ENCODE measurements at regions not wholly inside any gene's neighbourhood (a gene's known extent, or its start where the extent isn't known, plus 50 kb on each side); places are given as distances from the start of the nearest gene placed in this dataset.

- no peaks in the 10 kb centered on the region for H3K27me3 Mint-ChIP-seq (ENCODE audit: low read depth)
- no peak for DNase-seq (ENCODE audit: low spot score)
- H3K27ac Mint-ChIP-seq (ENCODE audit: unreplicated experiment): peak overlapping the region; percentile 50
- TF ChIP-seq CTCF (IDR thresholded peaks at IDR 0.05): no peak
- no peaks in the 10 kb centered on the region for H3K9me3 Mint-ChIP-seq (ENCODE audit: low read depth)
- no peak overlapping the region for H3K4me3 Mint-ChIP-seq (ENCODE audit: unreplicated experiment)
- H3K4me1 Mint-ChIP-seq (ENCODE audit: low read depth): peaks cover 51% of the 10 kb centered on the region
- H3K36me3 Mint-ChIP-seq (ENCODE audit: low read depth): no peaks in the 10 kb centered on the region
Observed at GRCh38 chr18:43663159-43663558, 385.9 kb upstream of the SYT4 start.

GRCh38 chr18:43664487-43665008 is 387.3 kb upstream of the SYT4 start:
- Mint-ChIP-seq H3K36me3 (ENCODE audit: low read depth) (no peaks in the 10 kb centered on the region), H3K9me3 (ENCODE audit: low read depth) (no peaks in the 10 kb centered on the region), H3K4me3 (ENCODE audit: unreplicated experiment) (no peak overlapping the region), H3K4me1 (ENCODE audit: low read depth) (peaks cover 58% of the 10 kb centered on the region), H3K27me3 (ENCODE audit: low read depth) (no peaks in the 10 kb centered on the region), H3K27ac (ENCODE audit: unreplicated experiment) (peak overlapping the region; percentile 92)
- TF ChIP-seq CTCF (IDR thresholded peaks at IDR 0.05): no peak
- no peak for DNase-seq (ENCODE audit: low spot score)

- H3K27ac Mint-ChIP-seq (ENCODE audit: unreplicated experiment): peak overlapping the region; percentile 92
- no peaks in the 10 kb centered on the region for H3K27me3 Mint-ChIP-seq (ENCODE audit: low read depth)
- no peak for DNase-seq (ENCODE audit: low spot score)
- H3K36me3 Mint-ChIP-seq (ENCODE audit: low read depth): no peaks in the 10 kb centered on the region
- no peaks in the 10 kb centered on the region for H3K9me3 Mint-ChIP-seq (ENCODE audit: low read depth)
- H3K4me1 Mint-ChIP-seq (ENCODE audit: low read depth): peaks cover 58% of the 10 kb centered on the region
- no peak overlapping the region for H3K4me3 Mint-ChIP-seq (ENCODE audit: unreplicated experiment)
- no peak for TF ChIP-seq CTCF (IDR thresholded peaks at IDR 0.05)
Observed at GRCh38 chr18:43665105-43665788, 388.0 kb upstream of the SYT4 start.

DNA sequence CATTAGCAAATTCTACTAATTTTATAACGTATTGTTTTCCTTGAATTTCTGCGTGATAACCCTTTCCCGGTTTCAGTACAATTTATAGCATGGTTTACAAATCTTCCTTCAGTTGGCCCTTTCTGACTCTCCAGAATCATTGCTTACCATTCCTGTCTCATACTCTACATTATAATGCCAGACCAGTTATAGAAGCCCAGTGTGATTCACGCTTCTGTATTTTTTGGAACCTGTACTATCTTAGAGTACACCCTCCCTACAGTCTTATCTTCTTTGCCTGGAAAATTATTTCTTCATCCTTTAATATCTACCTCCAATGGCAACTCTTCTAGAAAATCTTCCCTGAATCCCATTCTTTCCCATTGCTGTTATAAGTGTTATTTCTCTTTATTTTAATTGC is 391.6 kb upstream of the SYT4 start:
- Mint-ChIP-seq H3K27ac (ENCODE audit: unreplicated experiment) (no peak overlapping the region), H3K36me3 (ENCODE audit: low read depth) (no peaks in the 10 kb centered on the region)
- no peak for TF ChIP-seq CTCF (IDR thresholded peaks at IDR 0.05)

DNA sequence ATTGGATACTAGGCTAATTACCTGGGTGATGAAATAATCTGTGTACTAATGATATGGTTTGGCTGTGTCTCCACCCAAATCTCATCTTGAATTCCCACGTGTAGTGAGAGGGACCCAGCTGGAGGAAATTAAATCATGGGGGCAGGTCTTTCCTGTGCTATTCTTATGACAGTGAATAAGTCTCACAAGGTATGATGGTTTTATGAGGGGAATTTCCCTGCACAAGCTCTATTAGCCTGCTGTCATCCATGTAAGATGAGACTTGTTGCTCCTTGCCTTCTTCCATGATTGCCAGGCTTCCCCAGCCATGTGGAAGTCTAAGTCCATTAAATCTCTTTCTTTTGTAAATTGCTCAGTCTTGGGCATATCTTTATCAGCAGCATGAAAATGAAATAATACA is 394.1 kb upstream of the SYT4 start:
- no peak for TF ChIP-seq CTCF (IDR thresholded peaks at IDR 0.05)
- no peak for DNase-seq (ENCODE audit: low spot score)
- no peaks in the 10 kb centered on the region for H3K36me3 Mint-ChIP-seq (ENCODE audit: low read depth)

More for the DNA sequence above, 391.6 kb upstream of the SYT4 start:
- Mint-ChIP-seq H3K9me3 (ENCODE audit: low read depth) (peaks cover 2% of the 10 kb centered on the region), H3K27me3 (ENCODE audit: low read depth) (no peaks in the 10 kb centered on the region), H3K4me1 (ENCODE audit: low read depth) (peaks cover 32% of the 10 kb centered on the region), H3K4me3 (ENCODE audit: unreplicated experiment) (no peak overlapping the region)
- DNase-seq (ENCODE audit: low spot score): no peak

More for the DNA sequence above, 394.1 kb upstream of the SYT4 start:
- Mint-ChIP-seq H3K9me3 (ENCODE audit: low read depth) (peaks cover 2% of the 10 kb centered on the region), H3K4me3 (ENCODE audit: unreplicated experiment) (no peak overlapping the region), H3K27me3 (ENCODE audit: low read depth) (no peaks in the 10 kb centered on the region), H3K4me1 (ENCODE audit: low read depth) (peaks cover 10% of the 10 kb centered on the region), H3K27ac (ENCODE audit: unreplicated experiment) (no peak overlapping the region)

Data from chondrocyte (in vitro differentiated cells).